Spinal cord (tissue), 9 donors: ENCODE measurements at regions not wholly inside any gene's neighbourhood (a gene's known extent, or its start where the extent isn't known, plus 50 kb on each side); places are given as distances from the start of the nearest gene placed in this dataset.

Source experiments
- DNase-seq, 6 donors: peaks; one replicate each; pipeline versions ENCODE4 v3.0.0 to v3.0.0-alpha.2; 2013 to 2015; ENCODE audit warnings: low spot score in 6 of 6, low read depth in 4 of 6
- H3K27ac ChIP-seq: one replicate; pipeline ENCODE4 v1.5.1; 2013; ENCODE audit warnings: low read depth, low read length, control low read depth
- H3K27me3 ChIP-seq: one replicate; pipeline ENCODE4 v1.6.1; 2013; ENCODE audit warnings: low read length; ENCODE audit not compliant: control insufficient read depth, insufficient read depth
- H3K36me3 ChIP-seq: one replicate; pipeline ENCODE4 v1.6.1; 2013; ENCODE audit warnings: low read length; ENCODE audit not compliant: control insufficient read depth, insufficient read depth
- H3K4me1 ChIP-seq: one replicate; pipeline ENCODE4 v1.6.1; 2013; ENCODE audit warnings: low read length; ENCODE audit not compliant: control insufficient read depth, insufficient read depth
- H3K4me3 ChIP-seq: one replicate; pipeline ENCODE4 v1.5.1; 2013; ENCODE audit warnings: low read depth, low read length, control low read depth
- H3K9me3 ChIP-seq: one replicate; pipeline ENCODE4 v1.6.1; 2013; ENCODE audit warnings: low read length; ENCODE audit not compliant: control insufficient read depth, insufficient read depth
- WGBS: methylation state at CpG from one replicate; pipeline ENCODE4 v1.1.5; 2013; ENCODE audit warnings: missing lambda C conversion rate; ENCODE audit not compliant: insufficient coverage; 5-methylcytosine and 5-hydroxymethylcytosine counted together
- donor health status: healthy.

- 97% methylated on average over 5 of the region's 13 CpGs for WGBS
- Histone ChIP-seq H3K27me3 (no peaks in the 10 kb centered on the region), H3K27ac (no peak overlapping the region), H3K36me3 (no peaks in the 10 kb centered on the region), H3K4me1 (no peaks in the 10 kb centered on the region), H3K4me3 (no peak overlapping the region), H3K9me3 (no peaks in the 10 kb centered on the region)
- DNase-seq, result no peak
These were observed 107.5 kb downstream of the ANXA1 start for GRCh38 chr9:73259086-73259696.

DNA sequence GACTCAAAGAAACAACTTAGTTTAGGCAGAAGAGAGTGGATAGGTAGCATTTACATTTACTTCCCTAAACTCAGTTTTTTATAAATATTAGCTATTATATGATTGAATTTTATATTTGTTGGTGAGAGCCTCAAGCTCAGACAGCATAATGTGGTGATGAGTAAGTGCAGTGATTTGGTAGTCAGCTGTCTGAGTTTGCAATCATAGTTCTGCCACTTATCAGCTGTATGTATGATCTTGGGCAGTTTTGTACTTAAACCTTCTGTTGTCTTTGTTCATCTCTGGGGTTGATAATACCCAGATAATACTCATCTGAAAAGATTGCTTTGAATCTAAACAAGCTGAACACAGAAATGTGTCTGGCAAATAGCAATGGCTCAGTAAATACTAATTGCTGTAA, 108.8 kb downstream of the ANXA1 start:
- Histone ChIP-seq H3K36me3 (no peaks in the 10 kb centered on the region), H3K27me3 (no peaks in the 10 kb centered on the region), H3K27ac (no peak overlapping the region), H3K4me1 (no peaks in the 10 kb centered on the region), H3K4me3 (no peak overlapping the region), H3K9me3 (no peaks in the 10 kb centered on the region)
- DNase-seq, result no peak

DNA sequence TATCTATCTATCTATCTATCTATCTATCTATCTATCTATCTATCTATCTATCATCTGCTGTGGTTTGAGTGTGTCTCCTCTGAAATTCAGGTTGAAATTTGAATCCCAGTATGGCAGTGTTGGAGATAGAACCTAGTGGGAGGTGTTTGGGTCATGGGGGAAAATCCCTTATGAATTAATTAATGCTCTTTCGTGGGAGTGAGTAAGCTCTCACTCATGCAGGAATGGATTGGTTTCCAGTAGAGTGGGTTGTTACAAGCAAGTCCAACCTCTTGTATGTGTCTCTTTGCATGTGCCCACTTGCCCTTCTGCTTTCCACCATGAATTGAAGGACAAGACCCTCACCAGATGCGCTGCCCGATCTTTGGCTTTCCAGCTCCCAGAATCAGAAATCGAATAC, 113.0 kb downstream of the ANXA1 start:
- Histone ChIP-seq H3K4me3 (no peak overlapping the region), H3K27me3 (no peaks in the 10 kb centered on the region), H3K36me3 (no peaks in the 10 kb centered on the region), H3K27ac (no peak overlapping the region), H3K4me1 (no peaks in the 10 kb centered on the region), H3K9me3 (no peaks in the 10 kb centered on the region)
- no peak for DNase-seq
- 88% methylated on average over 1 of the region's 4 CpGs for WGBS

- DNase-seq, result no peak
- Histone ChIP-seq H3K9me3 (no peaks in the 10 kb centered on the region), H3K4me1 (no peaks in the 10 kb centered on the region), H3K4me3 (no peak overlapping the region), H3K27me3 (no peaks in the 10 kb centered on the region), H3K27ac (no peak overlapping the region), H3K36me3 (no peaks in the 10 kb centered on the region)
- WGBS, result 98% methylated on average over 4 of the region's 4 CpGs
These were observed 114.2 kb downstream of the ANXA1 start for GRCh38 chr9:73265876-73266275.

DNA sequence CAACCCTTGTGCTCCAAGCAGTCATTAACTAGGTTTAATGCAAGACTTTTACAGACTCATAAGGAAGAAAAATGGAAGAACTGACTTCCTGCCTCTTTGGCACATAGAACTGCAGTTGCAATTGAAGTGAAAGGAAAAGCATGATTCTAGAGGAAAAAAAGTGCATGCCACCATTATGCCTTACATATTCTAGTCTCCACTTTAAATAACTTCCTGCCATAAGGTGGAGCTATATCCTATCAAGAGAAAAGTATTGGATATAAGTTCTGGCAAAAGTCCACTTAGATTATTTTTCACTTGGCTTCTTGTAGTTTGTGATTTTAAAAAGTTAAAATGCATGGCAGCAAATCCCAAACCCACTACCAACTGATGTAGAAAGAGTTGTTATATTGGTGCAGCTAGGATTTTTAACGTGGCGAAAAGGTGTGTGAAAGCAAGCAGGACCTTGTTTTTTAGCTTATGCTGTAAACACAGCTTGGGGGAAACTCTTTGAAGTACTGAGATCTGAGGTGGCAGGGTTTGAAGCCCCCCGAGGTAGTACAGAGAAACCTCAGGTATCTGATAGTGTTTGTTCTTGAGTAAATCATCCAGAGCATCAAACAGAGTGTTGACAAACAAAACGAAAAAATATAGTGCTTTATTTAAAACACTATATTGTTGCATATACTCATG, 117.9 kb downstream of the ANXA1 start:
- peak in 3 of 6 donors; percentile 26 to 84 (median 79) for DNase-seq
- H3K4me1 ChIP-seq, result no peaks in the 10 kb centered on the region
- no peaks in the 10 kb centered on the region for H3K9me3 ChIP-seq
- no peaks in the 10 kb centered on the region for H3K36me3 ChIP-seq
- WGBS, result 58% methylated on average over 2 of the region's 4 CpGs
- no peak overlapping the region for H3K4me3 ChIP-seq
- H3K27me3 ChIP-seq, result no peaks in the 10 kb centered on the region
- no peak overlapping the region for H3K27ac ChIP-seq

DNA sequence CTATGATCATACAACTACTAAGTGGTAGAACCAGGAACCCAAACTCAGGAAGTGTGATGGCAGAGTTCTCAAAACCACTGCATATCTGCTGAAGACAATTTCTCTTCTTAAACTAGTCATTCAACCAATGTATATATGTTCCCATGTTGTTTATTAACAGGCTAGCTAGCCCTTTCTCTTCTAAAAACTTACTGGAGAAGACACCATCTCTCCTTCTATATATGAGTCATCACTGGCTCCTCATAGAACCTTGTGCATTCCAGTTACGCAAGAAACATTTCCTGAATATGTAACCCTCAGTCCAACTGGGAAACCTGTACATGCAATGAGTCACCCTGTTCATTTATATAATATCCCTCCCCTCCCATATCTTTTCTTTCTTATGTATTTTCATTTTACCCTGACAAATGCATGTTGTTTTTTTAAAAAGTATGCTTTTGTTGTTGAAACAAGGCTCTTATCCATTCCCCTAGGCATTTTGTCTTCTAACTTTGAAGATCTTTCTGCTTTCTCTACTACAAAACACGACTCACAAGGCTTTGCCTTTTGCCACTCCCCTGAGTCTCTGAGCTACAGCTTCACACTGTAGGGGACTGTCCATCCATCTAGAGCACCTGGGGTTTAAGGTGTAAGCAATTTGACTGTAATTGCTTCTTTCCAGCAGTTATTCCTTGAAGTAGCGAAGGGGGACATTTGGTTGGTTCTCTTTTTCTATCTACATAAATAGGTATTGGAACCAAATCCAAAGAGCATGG, 119.5 kb downstream of the ANXA1 start:
- DNase-seq, result no peak
- 100% methylated on average over 1 of the region's 3 CpGs for WGBS
- Histone ChIP-seq H3K4me1 (no peaks in the 10 kb centered on the region), H3K27me3 (no peaks in the 10 kb centered on the region), H3K9me3 (no peaks in the 10 kb centered on the region), H3K4me3 (no peak overlapping the region), H3K36me3 (no peaks in the 10 kb centered on the region), H3K27ac (no peak overlapping the region)

GRCh38 chr9:73280113-73280512, 128.4 kb downstream of the ANXA1 start:
- Histone ChIP-seq H3K36me3 (no peaks in the 10 kb centered on the region), H3K4me1 (no peaks in the 10 kb centered on the region), H3K4me3 (no peak overlapping the region), H3K27me3 (no peaks in the 10 kb centered on the region), H3K27ac (no peak overlapping the region), H3K9me3 (no peaks in the 10 kb centered on the region)
- DNase-seq, result peak in 2 of 6 donors; percentile 29 to 88
- no CpG with 5 or more reads among the region's 3 CpGs for WGBS

DNA sequence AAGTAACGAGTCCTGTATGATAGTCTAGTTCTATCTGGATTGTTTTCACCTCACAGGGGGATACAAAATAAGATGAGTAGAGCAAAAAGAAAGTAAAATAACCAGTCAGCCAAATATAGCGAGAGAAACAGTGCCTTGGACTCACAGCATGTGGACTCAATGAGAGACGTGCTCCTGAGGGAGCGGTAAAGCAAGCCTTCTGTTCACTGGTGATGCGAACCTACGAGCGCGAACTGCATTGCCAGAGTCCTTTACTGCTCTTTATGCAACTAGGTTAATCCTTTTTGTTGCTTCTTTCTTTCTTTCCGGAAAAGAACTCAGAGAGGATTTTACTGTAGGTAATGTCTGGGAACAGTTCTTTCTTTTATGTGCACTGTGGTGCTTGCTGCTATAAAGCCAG, 132.7 kb downstream of the ANXA1 start:
- 74% methylated on average over 8 of the region's 9 CpGs for WGBS
- H3K36me3 ChIP-seq, result no peaks in the 10 kb centered on the region
- H3K27ac ChIP-seq, result no peak overlapping the region
- peak in 3 of 6 donors; percentile 1 to 74 (median 6) for DNase-seq
- no peaks in the 10 kb centered on the region for H3K9me3 ChIP-seq
- H3K27me3 ChIP-seq, result no peaks in the 10 kb centered on the region
- no peak overlapping the region for H3K4me3 ChIP-seq
- H3K4me1 ChIP-seq, result no peaks in the 10 kb centered on the region

GRCh38 chr9:73294336-73294735, 142.7 kb downstream of the ANXA1 start:
- Histone ChIP-seq H3K27me3 (no peaks in the 10 kb centered on the region), H3K4me1 (no peaks in the 10 kb centered on the region), H3K27ac (no peak overlapping the region), H3K36me3 (no peaks in the 10 kb centered on the region), H3K9me3 (no peaks in the 10 kb centered on the region), H3K4me3 (no peak overlapping the region)
- no peak for DNase-seq
- WGBS, result no CpG with 5 or more reads among the region's 2 CpGs

GRCh38 chr9:73325983-73326382, 174.3 kb downstream of the ANXA1 start:
- Histone ChIP-seq H3K9me3 (no peaks in the 10 kb centered on the region), H3K27ac (no peak overlapping the region), H3K4me3 (no peak overlapping the region), H3K4me1 (no peaks in the 10 kb centered on the region), H3K36me3 (no peaks in the 10 kb centered on the region), H3K27me3 (no peaks in the 10 kb centered on the region)
- no peak for DNase-seq
